PC-9 (cell line): ENCODE measurements at regions not wholly inside any gene's neighbourhood (a gene's known extent, or its start where the extent isn't known, plus 50 kb on each side); places are given as distances from the start of the nearest gene placed in this dataset.

Experiments
- BruUV-seq: library from RNA; stranded (reverse); fragments of 400-500 nt; replicated peaks from 2 replicates; lab custom pipeline; 2021; lab: Mats Ljungman, UMichigan
- CTCF ChIA-PET: fragments of 300-600 bp; sonication (Branson Sonifier 250); formaldehyde crosslinking; loops from one replicate; lab custom pipeline; 2022; ENCODE audit warnings: antibody characterized with exemption; lab: Charles Lee
- POLR2A ChIA-PET: fragments of 300-600 bp; sonication (Branson Sonifier 250); formaldehyde crosslinking; loops from one replicate; lab custom pipeline; 2022; ENCODE audit warnings: antibody characterized with exemption; ENCODE audit not compliant: unreplicated experiment; lab: Charles Lee
- DNase-seq, 2 experiments: peaks; one replicate each; pipeline versions ENCODE4 v3.0.0 to v3.0.0-alpha.2; 2015 to 2022; ENCODE audit warnings: mixed read lengths in 1 of 2
- H2AFZ ChIP-seq: fragments of 200-600 bp; sonication (generic); 2 replicates; pipeline ENCODE4 v1.8.1; 2017; ENCODE audit warnings: antibody characterized with exemption
- H3F3A ChIP-seq: fragments of 200-600 bp; sonication (generic); 2 replicates; pipeline ENCODE4 v1.8.1; 2017; ENCODE audit warnings: antibody characterized with exemption, mild to moderate bottlenecking, low read depth; ENCODE audit not compliant: insufficient read depth
- H3K27ac ChIP-seq: fragments of 200-600 bp; sonication (generic); 2 replicates; pipeline ENCODE4 v1.6.1; 2016; ENCODE audit warnings: mixed run types
- H3K27me3 ChIP-seq: fragments of 200-600 bp; sonication (generic); 2 replicates; pipeline ENCODE4 v1.6.1; 2016; ENCODE audit warnings: low read depth, mixed run types; ENCODE audit not compliant: insufficient read depth
- H3K36me3 ChIP-seq: fragments of 200-600 bp; sonication (generic); 2 replicates; pipeline ENCODE4 v1.6.1; 2016; ENCODE audit warnings: low read depth, mixed run types
- H3K4me1 ChIP-seq: fragments of 200-600 bp; sonication (generic); replicated peaks from 2 replicates; pipeline ENCODE4 v1.6.1; 2016; ENCODE audit warnings: mixed run types; ENCODE audit not compliant: insufficient read depth
- H3K4me2 ChIP-seq: fragments of 200-600 bp; sonication (generic); 2 replicates; pipeline ENCODE4 v1.6.1; 2017; ENCODE audit warnings: mixed run types
- H3K4me3 ChIP-seq: fragments of 200-600 bp; sonication (generic); 2 replicates; pipeline ENCODE4 v1.6.1; 2016; ENCODE audit warnings: mixed run types
- H3K79me2 ChIP-seq: fragments of 200-600 bp; sonication (generic); 2 replicates; pipeline ENCODE4 v1.6.1; 2017; ENCODE audit warnings: low read depth, mixed run types
- H3K9me2 ChIP-seq: fragments of 200-600 bp; sonication (generic); 2 replicates; pipeline ENCODE4 v1.8.1; 2017; ENCODE audit warnings: mild to moderate bottlenecking; ENCODE audit not compliant: insufficient read depth
- H3K9me3 ChIP-seq: fragments of 200-600 bp; sonication (generic); 2 replicates; pipeline ENCODE4 v1.8.1; 2016; ENCODE audit warnings: low read depth; ENCODE audit not compliant: insufficient read depth
- H4K20me1 ChIP-seq: fragments of 200-600 bp; sonication (generic); 2 replicates; pipeline ENCODE4 v1.8.1; 2017; ENCODE audit not compliant: insufficient read depth
- CTCF ChIP-seq: fragments of 200-600 bp; sonication (generic); conservative IDR thresholded peaks from 2 replicates; pipeline ENCODE4 v1.6.1; 2017; ENCODE audit warnings: mixed run types, antibody characterized with exemption, mild to moderate bottlenecking, moderate library complexity
- EZH2 ChIP-seq: fragments of 200-600 bp; sonication (generic); IDR thresholded peaks from 2 replicates; pipeline ENCODE4 v1.8.0; 2017; ENCODE audit warnings: antibody characterized with exemption, low read depth
- intact Hi-C: fragments of 100-400 bp; cut with micrococcal nuclease; formaldehyde crosslinking; loops from one replicate; pipeline ENCODE4 v1.10.0; 2022; ENCODE audit not compliant: unreplicated experiment

GRCh38 chr3:95901948-95902347 is 912.4 kb upstream of the EPHA6 start:
- POLR2A ChIA-PET, result no interaction called here
- Histone ChIP-seq H2AFZ (no peak overlapping the region), H3K36me3 (no peaks in the 10 kb centered on the region), H3K4me2 (no peak overlapping the region), H3K4me1 (no peaks in the 10 kb centered on the region), H3K9me2 (no peaks in the 10 kb centered on the region; the same call in 1 of the 2 replicates), H3K4me3 (no peak overlapping the region), H3F3A (no peaks in the 10 kb centered on the region), H4K20me1 (no peaks in the 10 kb centered on the region; the same call in 1 of the 2 replicates), H3K9me3 (no peaks in the 10 kb centered on the region), H3K27ac (no peak overlapping the region), H3K79me2 (no peaks in the 10 kb centered on the region), H3K27me3 (no peaks in the 10 kb centered on the region)
- no TSS peak for BruUV-seq
- intact Hi-C loops, result no loop called here
- DNase-seq, result no peak
- CTCF ChIA-PET, result no interaction called here
- TF ChIP-seq CTCF (no peak), EZH2 (no peak)

- TF ChIP-seq CTCF, result no peak
- TF ChIP-seq EZH2, result no peak
- Histone ChIP-seq H3K4me2 (no peak overlapping the region), H3K9me3 (no peaks in the 10 kb centered on the region), H3K4me1 (no peaks in the 10 kb centered on the region), H4K20me1 (no peaks in the 10 kb centered on the region; the same call in 1 of the 2 replicates), H3K4me3 (no peak overlapping the region), H3F3A (no peaks in the 10 kb centered on the region), H2AFZ (no peak overlapping the region), H3K79me2 (no peaks in the 10 kb centered on the region), H3K9me2 (peaks cover 3% of the 10 kb centered on the region; the same call in 1 of the 2 replicates), H3K36me3 (no peaks in the 10 kb centered on the region), H3K27me3 (no peaks in the 10 kb centered on the region), H3K27ac (no peak overlapping the region)
- intact Hi-C loops, result no loop called here
- CTCF ChIA-PET, result no interaction called here
- BruUV-seq, result no TSS peak
- no peak for DNase-seq
- POLR2A ChIA-PET, result no interaction called here
Observed at GRCh38 chr3:95905182-95905581, 909.2 kb upstream of the EPHA6 start.

- Histone ChIP-seq H3K79me2 (no peaks in the 10 kb centered on the region), H2AFZ (no peak overlapping the region), H3K4me1 (no peaks in the 10 kb centered on the region), H3K27ac (no peak overlapping the region), H3F3A (no peaks in the 10 kb centered on the region), H4K20me1 (no peaks in the 10 kb centered on the region), H3K9me2 (0 out of 2 replicates have a peak, but pooled peaks cover 3% of the 10 kb centered on the region), H3K36me3 (no peaks in the 10 kb centered on the region), H3K9me3 (no peaks in the 10 kb centered on the region), H3K27me3 (no peaks in the 10 kb centered on the region), H3K4me2 (no peak overlapping the region), H3K4me3 (no peak overlapping the region)
- CTCF ChIA-PET, result no interaction called here
- DNase-seq, result no peak
- intact Hi-C loops, result no loop called here
- no TSS peak for BruUV-seq
- POLR2A ChIA-PET, result no interaction called here
- TF ChIP-seq EZH2 (no peak), CTCF (no peak)
Observed at GRCh38 chr3:95911767-95912166, 902.6 kb upstream of the EPHA6 start.
